Stimulated activated CD8-positive, alpha-beta memory T cell treated with anti-CD3 and anti-CD28 coated beads, Interleukin-7, amount 100 ng/mL, for 4 hours (primary cell): ENCODE measurements at regions not wholly inside any gene's neighbourhood (a gene's known extent, or its start where the extent isn't known, plus 50 kb on each side); places are given as distances from the start of the nearest gene placed in this dataset.
"Not testable (repeated sequence)": the region's sequence is repeated elsewhere in the genome, so short reads cannot be mapped to it uniquely, and the experiment has no call there.

Experiments used
- DNase-seq, 2 donors: peaks; one replicate each; pipeline ENCODE4 v3.0.0-alpha.2; 2020; ENCODE audit warnings: low read depth in 2 of 2

GRCh38 chr9:120338340-120338739 is 241.6 kb downstream of the CDK5RAP2 start:
- no peak for DNase-seq

DNA sequence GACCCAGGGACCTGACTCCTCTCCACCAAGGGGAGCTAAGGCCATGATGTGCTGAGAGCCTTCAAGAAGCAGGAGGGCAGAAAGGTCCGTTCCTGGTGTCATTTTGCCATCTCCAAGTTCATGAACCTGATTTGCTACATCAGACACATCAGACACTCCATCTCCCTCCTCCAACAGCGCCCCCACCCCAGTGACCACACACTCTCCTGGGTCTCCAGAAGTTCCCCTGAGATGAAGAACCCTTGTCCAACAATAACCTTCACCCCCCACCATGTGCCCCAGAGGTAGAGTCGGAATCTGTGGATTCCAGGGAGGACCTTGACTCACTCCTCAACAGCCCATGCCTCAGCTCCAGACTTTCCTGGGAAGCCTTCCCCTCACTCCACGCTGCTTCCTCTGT is 242.8 kb downstream of the CDK5RAP2 start:
- DNase-seq, result no peak

- DNase-seq, result no peak
Observed at GRCh38 chr9:120336753-120337090, 243.2 kb downstream of the CDK5RAP2 start.

- no peak for DNase-seq
Observed at GRCh38 chr9:120336021-120336752, 243.8 kb downstream of the CDK5RAP2 start.

- DNase-seq, result no peak
Observed at GRCh38 chr9:120331913-120332312, 248.1 kb downstream of the CDK5RAP2 start.

- DNase-seq, result no peak
Observed at GRCh38 chr9:120330031-120330430, 249.9 kb downstream of the CDK5RAP2 start.

DNA sequence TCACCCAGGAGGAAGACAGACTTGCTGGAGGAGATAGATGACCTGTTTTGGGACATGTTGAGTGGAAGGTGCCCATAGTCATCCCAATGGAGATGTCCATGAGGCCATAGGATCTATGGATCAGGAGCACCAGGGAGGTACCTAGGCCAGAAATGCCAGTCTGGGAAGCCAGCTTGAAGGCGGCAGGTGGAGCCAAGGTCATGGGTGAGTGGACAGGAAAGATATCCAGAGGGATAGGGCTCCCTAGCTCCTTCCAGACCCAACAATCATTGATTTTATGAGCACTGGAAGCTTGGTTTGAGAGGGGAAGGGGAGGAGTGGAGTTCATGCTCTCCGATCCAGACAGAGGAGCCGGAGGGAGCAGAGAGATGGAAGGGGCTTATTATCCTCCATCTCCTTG is 252.6 kb downstream of the CDK5RAP2 start:
- DNase-seq, result no peak

- DNase-seq, result no peak
Observed at GRCh38 chr9:120326049-120326693, 253.8 kb downstream of the CDK5RAP2 start.

DNA sequence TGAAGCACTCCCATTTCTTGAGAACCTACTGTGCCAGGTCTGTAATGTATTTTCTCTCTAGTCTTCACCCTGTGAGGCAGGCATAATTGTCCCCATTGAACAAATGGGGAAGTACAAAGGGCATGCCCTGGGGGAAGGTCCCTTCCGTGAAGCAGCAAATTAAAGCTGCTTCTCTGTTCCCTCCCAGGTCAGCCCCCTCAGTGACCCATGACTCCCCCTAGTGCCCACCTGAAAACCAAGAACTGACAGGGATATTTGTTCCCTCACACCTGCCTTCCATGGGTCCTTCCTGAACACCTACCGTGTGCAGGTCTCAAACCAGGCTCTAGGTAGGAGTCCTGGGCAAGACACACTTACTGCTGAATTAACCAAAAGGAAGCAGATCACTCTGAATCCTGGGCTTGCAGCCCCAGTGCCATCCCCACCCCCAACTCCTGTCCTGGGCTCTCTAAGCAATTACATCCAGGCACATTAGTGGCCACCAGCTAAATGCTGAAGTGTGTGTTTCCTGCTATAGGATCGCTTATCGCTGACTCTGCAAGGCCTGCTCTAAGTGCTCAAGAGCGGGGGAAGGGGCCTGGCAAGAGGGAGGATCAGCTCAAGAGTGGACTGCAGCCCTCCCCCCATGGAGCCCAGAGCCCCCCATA is 254.8 kb downstream of the CDK5RAP2 start:
- no peak for DNase-seq

- DNase-seq, result no peak
Observed at GRCh38 chr9:120324461-120324860, 255.5 kb downstream of the CDK5RAP2 start.

- DNase-seq, result no peak
Observed at GRCh38 chr9:120323125-120323524, 256.8 kb downstream of the CDK5RAP2 start.

DNA sequence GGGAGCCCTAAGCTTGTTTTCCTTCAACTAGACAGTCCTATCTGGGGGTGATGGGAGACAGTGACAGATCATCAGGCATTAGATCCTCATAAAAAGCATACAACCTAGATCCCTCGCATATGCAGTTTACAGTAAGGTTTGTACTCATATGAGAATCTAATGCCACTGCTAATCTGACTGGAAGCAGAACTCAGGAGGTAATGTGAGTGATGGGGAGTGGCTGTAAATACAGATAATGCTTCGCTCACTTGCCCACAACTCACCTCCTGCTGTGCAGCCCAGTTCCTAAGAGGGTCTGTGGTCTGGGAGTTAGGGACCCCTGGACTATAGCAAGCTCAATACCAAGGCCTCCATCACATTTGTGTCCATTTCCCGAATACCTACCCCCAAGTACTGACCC is 260.5 kb downstream of the CDK5RAP2 start:
- no peak for DNase-seq

GRCh38 chr9:120315154-120315553 is 264.8 kb downstream of the CDK5RAP2 start:
- no peak for DNase-seq

GRCh38 chr9:120312031-120312430 is 267.9 kb downstream of the CDK5RAP2 start:
- DNase-seq, result no peak

DNA sequence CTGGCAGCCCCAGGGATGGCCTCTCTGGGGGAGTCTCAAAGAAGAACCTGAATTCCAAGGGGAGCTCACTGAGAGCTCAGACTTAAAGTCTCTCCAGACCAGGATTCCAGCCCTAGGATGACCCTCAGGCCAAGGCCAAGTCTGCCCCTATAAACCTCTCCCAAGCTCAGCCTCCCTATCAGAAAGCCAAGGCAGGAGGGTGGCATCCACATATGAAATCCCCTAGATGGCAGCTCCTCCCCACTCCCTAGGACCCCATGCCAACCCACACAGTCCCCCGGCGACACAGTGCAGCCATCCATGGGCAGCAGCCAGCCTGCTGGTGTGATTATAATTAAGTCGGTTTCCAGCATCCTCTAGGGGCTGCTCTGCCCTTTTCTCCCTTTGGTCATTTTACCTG is 269.9 kb downstream of the CDK5RAP2 start:
- DNase-seq, result no peak

DNA sequence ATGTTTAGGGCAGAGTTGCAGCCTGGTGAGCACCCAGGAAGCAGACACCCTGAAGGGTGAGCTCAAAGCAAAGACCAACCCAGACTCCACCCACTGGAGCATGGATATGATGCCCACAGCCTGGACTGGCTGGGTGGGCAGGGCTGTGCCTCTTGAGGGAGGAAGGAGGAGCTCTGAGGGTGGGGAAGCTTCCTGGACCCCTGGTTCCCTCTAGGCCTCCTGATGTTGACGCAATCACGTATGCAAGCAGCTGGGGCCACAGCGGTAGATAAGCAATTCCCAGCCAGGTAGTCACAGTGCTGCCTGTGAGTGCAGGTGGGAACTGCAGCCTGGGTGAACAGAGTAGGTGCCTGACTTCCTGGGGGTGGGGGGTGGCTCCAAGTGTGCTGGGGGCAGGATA is 271.5 kb downstream of the CDK5RAP2 start:
- DNase-seq, result no peak

DNA sequence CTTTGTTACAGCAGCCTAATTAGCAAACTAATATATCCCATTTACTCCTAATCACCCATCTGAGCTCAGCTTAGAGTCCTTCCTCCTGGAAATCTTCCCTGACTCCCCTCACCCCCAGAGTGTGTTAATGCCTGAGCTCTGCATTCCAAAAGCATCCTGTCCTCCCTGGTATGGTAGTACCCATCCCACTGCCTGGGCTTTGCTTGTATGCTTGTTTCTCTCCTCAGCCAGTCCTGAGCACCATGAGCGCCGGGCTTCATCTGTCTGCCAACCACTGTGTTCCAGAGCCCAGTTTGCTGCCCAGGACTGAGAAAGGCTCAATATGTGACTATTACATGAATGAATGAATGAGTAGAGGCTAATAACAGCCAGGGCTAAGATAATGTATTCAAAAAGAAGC is 272.4 kb downstream of the CDK5RAP2 start:
- DNase-seq, result no peak

DNA sequence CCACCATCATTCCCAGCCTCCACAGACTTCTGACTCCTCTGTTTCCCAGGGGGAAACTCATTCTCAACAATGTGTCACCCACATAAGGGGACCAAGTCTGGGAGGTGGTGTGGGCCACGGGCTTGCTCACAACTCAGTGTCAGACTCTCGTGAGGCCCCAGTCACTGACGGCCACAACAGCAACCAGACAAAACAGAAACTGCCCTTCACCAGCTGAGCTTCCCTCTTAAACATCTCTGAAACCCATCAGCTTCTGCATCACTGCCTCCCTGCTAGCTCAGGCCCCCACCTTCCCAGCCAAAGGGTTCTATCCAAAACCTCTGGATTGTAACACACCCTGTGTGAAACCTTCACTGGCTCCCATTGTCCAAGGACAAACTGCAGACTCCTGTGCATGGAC is 273.4 kb downstream of the CDK5RAP2 start:
- DNase-seq, result no peak

GRCh38 chr9:120306088-120306487 is 273.9 kb downstream of the CDK5RAP2 start:
- DNase-seq, result no peak

DNA sequence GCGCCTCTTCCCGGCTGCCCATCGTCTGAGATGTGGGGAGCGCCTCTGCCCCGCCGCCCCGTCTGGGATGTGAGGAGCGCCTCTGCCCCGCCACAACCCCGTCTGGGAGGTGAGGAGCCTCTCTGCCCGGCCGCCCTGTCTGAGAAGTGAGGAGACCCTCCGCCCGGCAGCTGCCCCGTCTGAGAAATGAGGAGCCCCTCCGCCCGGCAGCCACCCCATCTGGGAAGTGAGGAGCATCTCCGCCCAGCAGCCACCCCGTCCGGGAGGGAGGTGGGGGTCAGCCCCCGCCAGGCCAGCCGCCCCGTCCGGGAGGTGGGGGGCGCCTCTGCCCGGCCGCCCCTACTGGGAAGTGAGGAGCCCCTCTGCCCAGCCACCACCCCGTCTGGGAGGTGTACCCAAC is 275.1 kb downstream of the CDK5RAP2 start:
- not testable (repeated sequence) for DNase-seq

DNA sequence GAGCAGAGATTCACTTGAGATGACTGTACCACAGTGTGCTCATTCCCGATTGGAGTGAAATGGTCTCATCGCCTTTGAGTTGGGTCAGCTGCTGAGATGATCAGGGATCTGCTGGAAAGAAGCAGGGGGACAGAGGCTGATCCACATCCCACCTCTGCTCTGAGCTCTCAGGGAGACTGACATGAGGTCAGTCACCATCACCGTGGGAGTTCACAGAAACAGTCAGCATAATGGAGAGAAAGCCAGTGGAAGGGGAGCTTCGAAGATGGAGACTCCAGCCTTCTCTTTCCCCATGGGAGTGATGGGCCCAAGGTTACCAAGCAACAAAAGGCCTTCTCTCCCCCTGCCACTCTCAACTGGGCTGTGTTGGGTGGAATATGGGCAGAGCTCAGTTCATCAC is 276.4 kb downstream of the CDK5RAP2 start:
- no peak for DNase-seq

GRCh38 chr9:120299785-120300184 is 280.2 kb downstream of the CDK5RAP2 start:
- no peak for DNase-seq

- DNase-seq, result no peak
Observed at GRCh38 chr9:120294003-120294402, 286.0 kb downstream of the CDK5RAP2 start.
